Activated T-helper 2 cell treated with anti-CD3 and anti-CD28 coated beads, Interferon-gamma antibody, Interleukin-2, Interleukin-4, amounts not matched to agents 10 μg/mL and 5 μg/mL and 100 μg/mL, durations not matched to agents 14 hours and 24 hours and 36 hours (primary cell): ENCODE measurements at regions not wholly inside any gene's neighbourhood (a gene's known extent, or its start where the extent isn't known, plus 50 kb on each side); places are given as distances from the start of the nearest gene placed in this dataset.
"Not testable (repeated sequence)": the region's sequence is repeated elsewhere in the genome, so short reads cannot be mapped to it uniquely, and the experiment has no call there.

Source experiments
- DNase-seq: peaks from one replicate; pipeline ENCODE4 v3.0.0; 2021; ENCODE audit warnings: low spot score
- H3K27ac Mint-ChIP-seq: one replicate; pipeline ENCODE4 v1.8.0; 2021; ENCODE audit warnings: mixed read lengths
- H3K27me3 Mint-ChIP-seq: one replicate; pipeline ENCODE4 v1.8.0; 2021; ENCODE audit warnings: low read depth, mixed read lengths
- H3K36me3 Mint-ChIP-seq: one replicate; pipeline ENCODE4 v1.8.0; 2021; ENCODE audit warnings: low read depth, mixed read lengths
- H3K4me1 Mint-ChIP-seq: one replicate; pipeline ENCODE4 v1.8.0; 2021; ENCODE audit warnings: low read depth, mixed read lengths
- H3K4me3 Mint-ChIP-seq: one replicate; pipeline ENCODE4 v1.8.0; 2021; ENCODE audit warnings: low read depth, mild to moderate bottlenecking, moderate library complexity, mixed read lengths
- H3K9me3 Mint-ChIP-seq: one replicate; pipeline ENCODE4 v1.8.0; 2021; ENCODE audit warnings: mixed read lengths
- intact Hi-C: fragments of 100-400 bp; cut with micrococcal nuclease; formaldehyde crosslinking; loops from one replicate; pipeline ENCODE4 v1.15.1; 2023

DNA sequence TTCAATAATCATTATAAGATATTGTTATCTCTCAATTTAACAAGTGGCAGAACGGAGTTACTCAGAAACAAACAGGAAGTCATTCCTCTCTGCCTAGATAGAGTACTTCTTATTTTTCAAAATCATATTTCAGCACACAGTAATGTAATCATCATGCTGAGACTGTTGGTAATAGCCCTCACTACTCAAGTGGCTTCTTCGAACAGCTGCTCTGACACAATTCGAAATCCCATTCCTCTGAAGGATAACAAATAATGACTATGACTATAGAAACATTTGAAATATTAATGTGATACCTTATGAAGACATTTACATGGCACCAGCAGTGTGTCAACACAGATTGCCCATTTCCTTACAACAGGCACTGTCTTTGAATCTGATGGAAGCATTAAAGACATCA is 1249.8 kb downstream of the NSUN3 start:
- no peak for DNase-seq
- Mint-ChIP-seq H3K27ac (no peak overlapping the region), H3K9me3 (peaks cover 22% of the 10 kb centered on the region), H3K4me1 (no peaks in the 10 kb centered on the region), H3K36me3 (no peaks in the 10 kb centered on the region), H3K27me3 (no peaks in the 10 kb centered on the region), H3K4me3 (no peak overlapping the region)
- intact Hi-C loops = no loop called here

DNA sequence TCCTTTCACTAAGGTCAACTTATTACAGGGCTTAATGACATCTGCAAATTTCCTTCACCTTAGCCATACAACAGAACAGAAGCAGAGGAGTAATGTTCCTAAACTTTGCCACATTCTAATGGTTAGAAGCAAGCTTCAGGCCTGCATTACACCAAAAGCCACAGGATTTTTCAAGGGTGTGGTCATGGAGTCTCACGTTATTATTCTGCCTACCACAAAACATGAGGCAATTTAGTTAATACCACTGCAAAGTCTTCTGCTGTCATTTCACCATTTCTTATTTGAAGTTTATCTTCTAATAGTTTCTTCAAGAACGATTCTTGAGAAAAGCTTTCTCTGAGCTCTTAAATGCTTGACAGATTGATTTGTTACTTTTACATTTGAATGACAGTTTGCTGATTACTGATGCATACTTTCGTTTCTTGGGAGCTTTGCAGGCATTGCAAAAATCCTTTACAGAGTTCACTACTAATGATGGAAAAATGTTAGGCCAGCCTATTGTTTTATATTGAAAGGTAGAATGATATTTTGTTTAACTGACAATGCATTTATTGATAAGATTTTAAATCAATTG is 1257.1 kb downstream of the NSUN3 start:
- Mint-ChIP-seq H3K36me3 (no peaks in the 10 kb centered on the region), H3K4me3 (no peak overlapping the region), H3K27me3 (no peaks in the 10 kb centered on the region), H3K27ac (no peak overlapping the region), H3K4me1 (no peaks in the 10 kb centered on the region), H3K9me3 (peaks cover 15% of the 10 kb centered on the region)
- intact Hi-C loops = no loop called here
- no peak for DNase-seq

- H3K4me1 Mint-ChIP-seq = no peaks in the 10 kb centered on the region
- no peak for DNase-seq
- no peaks in the 10 kb centered on the region for H3K27me3 Mint-ChIP-seq
- H3K4me3 Mint-ChIP-seq = no peak overlapping the region
- peaks cover 22% of the 10 kb centered on the region for H3K9me3 Mint-ChIP-seq
- H3K36me3 Mint-ChIP-seq = no peaks in the 10 kb centered on the region
- intact Hi-C loops = no loop called here
- no peak overlapping the region for H3K27ac Mint-ChIP-seq
Measured at GRCh38 chr3:95327478-95327877, 1264.6 kb downstream of the NSUN3 start.

DNA sequence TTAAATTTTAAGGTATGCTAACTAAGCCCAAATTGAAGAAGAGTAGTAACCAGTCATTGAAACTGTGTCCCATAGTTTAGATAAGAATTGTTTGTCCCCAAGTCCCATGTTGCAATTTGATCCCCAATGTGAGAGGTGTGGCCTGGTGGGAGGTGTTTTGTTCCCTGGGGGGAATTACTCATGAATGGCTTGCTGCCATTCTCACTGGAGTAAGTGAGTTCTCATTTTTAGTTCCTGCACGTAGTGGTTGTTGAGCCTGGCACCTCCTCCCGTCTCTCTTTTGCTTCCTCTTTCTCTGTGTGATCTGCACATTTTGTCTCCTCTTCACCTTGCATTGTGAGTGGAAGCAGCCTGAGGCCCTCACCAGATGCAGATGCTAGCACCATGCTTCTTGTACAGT is 1271.0 kb downstream of the NSUN3 start:
- H3K4me1 Mint-ChIP-seq = no peaks in the 10 kb centered on the region

DNA sequence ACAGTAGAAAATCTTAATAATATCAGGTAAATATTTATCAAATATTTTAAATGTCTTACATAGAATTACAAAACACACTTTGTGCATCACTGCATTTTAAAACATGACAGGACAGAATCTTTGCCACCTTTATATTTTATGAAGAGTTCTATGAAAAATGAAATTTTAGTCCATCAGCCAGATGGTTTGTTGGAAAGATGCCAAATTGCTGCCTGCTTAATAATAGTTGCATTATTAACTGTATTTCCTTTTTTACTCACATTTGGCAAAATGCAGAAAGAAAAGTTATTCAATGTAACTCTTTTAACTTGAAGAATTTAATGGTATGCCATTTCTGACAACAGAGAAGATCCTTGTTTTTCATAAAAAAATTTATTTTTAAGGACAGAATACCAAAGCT is 1271.6 kb downstream of the NSUN3 start:
- no peaks in the 10 kb centered on the region for H3K27me3 Mint-ChIP-seq
- intact Hi-C loops = no loop called here
- no peak overlapping the region for H3K4me3 Mint-ChIP-seq
- H3K36me3 Mint-ChIP-seq = no peaks in the 10 kb centered on the region
- no peak overlapping the region for H3K27ac Mint-ChIP-seq
- H3K4me1 Mint-ChIP-seq = no peaks in the 10 kb centered on the region
- H3K9me3 Mint-ChIP-seq = peaks cover 17% of the 10 kb centered on the region
- no peak for DNase-seq

More for the DNA sequence above, 1271.0 kb downstream of the NSUN3 start:
- DNase-seq = no peak
- H3K27ac Mint-ChIP-seq = no peak overlapping the region
- intact Hi-C loops = no loop called here
- H3K9me3 Mint-ChIP-seq = peaks cover 18% of the 10 kb centered on the region
- no peaks in the 10 kb centered on the region for H3K27me3 Mint-ChIP-seq
- H3K36me3 Mint-ChIP-seq = no peaks in the 10 kb centered on the region
- no peak overlapping the region for H3K4me3 Mint-ChIP-seq

DNA sequence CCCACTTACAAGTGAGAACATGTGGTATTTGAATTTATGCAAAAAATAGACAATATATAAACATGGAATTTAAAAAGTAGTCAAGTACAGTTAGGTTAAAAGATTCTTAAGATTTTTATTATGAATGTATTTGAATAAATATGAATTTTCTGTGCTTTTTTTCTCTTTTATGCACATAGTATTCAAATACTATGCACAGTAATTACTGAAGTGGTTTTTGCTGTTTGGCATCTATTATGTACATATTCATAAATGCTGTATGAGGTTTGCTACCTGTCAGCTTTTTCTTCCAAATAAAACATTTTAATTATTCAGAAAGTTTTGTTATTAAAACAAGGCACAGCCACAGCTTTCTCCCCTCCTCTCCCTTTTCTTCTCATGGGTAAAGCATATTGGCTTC is 1272.7 kb downstream of the NSUN3 start:
- H3K27me3 Mint-ChIP-seq = no peaks in the 10 kb centered on the region
- H3K4me3 Mint-ChIP-seq = no peak overlapping the region
- H3K9me3 Mint-ChIP-seq = peaks cover 13% of the 10 kb centered on the region
- no peak for DNase-seq
- intact Hi-C loops = no loop called here
- no peaks in the 10 kb centered on the region for H3K36me3 Mint-ChIP-seq
- H3K27ac Mint-ChIP-seq = no peak overlapping the region
- no peaks in the 10 kb centered on the region for H3K4me1 Mint-ChIP-seq

DNA sequence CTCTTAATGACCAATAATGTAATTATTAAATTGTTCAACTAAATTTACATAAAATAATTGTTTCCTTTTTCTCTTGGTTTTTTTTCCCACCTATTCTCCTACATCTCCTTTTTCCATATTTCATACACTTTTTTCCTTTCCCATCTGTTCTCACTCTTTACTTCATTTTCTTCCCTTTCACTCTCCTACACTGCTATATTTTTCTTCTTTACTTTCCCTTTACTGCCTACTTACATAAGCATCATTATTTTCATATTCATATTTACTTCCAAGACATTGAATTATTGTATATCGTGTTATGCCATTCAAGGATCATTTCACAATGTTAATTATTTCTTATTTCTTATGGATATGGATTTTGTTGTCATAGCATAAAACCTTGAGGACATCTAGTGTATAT is 1275.6 kb downstream of the NSUN3 start:
- no peaks in the 10 kb centered on the region for H3K27me3 Mint-ChIP-seq
- no peaks in the 10 kb centered on the region for H3K36me3 Mint-ChIP-seq
- H3K4me1 Mint-ChIP-seq = no peaks in the 10 kb centered on the region
- H3K27ac Mint-ChIP-seq = no peak overlapping the region
- intact Hi-C loops = no loop called here
- no peak for DNase-seq
- no peak overlapping the region for H3K4me3 Mint-ChIP-seq
- peaks cover 12% of the 10 kb centered on the region for H3K9me3 Mint-ChIP-seq

DNA sequence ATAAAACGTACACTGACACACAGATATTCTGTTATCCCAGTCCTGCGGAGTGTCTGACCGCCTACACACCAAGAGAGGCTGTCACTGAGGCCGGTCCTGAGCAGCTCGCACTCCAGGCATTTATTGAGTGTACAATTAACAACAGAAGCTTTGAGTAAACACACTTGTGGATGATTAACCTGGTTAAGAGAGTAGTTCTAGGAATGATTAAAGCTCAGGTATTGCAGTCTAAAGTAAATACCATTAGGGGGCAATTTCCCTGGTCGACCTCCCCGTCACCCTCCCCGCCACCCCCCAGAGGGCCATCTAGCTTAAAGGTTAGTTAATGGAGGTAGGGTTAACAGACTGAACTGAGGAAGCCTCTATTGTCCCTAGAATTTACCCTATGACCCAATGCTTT is 1278.5 kb downstream of the NSUN3 start:
- no peaks in the 10 kb centered on the region for H3K36me3 Mint-ChIP-seq
- no peak for DNase-seq
- H3K27ac Mint-ChIP-seq = no peak overlapping the region
- no peaks in the 10 kb centered on the region for H3K4me1 Mint-ChIP-seq
- H3K9me3 Mint-ChIP-seq = peaks cover 9% of the 10 kb centered on the region
- intact Hi-C loops = no loop called here
- H3K4me3 Mint-ChIP-seq = no peak overlapping the region
- H3K27me3 Mint-ChIP-seq = no peaks in the 10 kb centered on the region

GRCh38 chr3:95343228-95343627 is 1280.4 kb downstream of the NSUN3 start:
- H3K27me3 Mint-ChIP-seq = no peaks in the 10 kb centered on the region
- H3K4me3 Mint-ChIP-seq = no peak overlapping the region
- no peak overlapping the region for H3K27ac Mint-ChIP-seq
- no peaks in the 10 kb centered on the region for H3K36me3 Mint-ChIP-seq
- H3K4me1 Mint-ChIP-seq = no peaks in the 10 kb centered on the region
- DNase-seq = no peak
- peaks cover 9% of the 10 kb centered on the region for H3K9me3 Mint-ChIP-seq
- intact Hi-C loops = no loop called here

DNA sequence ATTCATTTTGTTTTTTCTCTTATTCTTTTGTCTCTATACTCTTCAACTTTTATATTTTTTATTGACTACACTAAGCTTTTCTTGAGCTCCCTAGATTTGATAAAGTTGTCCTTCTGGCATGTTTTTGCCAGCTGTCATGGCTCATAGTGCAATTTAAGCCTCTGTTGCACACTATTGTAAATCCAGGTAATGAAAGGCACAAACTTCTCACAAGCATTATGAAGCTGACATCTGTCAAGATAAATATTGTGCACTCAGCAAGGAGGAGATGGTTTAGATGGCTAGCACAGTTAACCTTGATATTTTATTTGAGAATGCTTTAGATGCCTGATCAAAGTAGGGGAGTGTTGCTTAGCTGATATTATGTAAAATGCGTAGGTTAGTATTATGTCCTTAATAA is 1280.9 kb downstream of the NSUN3 start:
- H3K36me3 Mint-ChIP-seq = no peaks in the 10 kb centered on the region
- H3K9me3 Mint-ChIP-seq = peaks cover 4% of the 10 kb centered on the region
- intact Hi-C loops = no loop called here
- H3K27me3 Mint-ChIP-seq = no peaks in the 10 kb centered on the region
- H3K4me3 Mint-ChIP-seq = no peak overlapping the region
- H3K27ac Mint-ChIP-seq = no peak overlapping the region
- DNase-seq = no peak
- no peaks in the 10 kb centered on the region for H3K4me1 Mint-ChIP-seq

GRCh38 chr3:95347936-95348335 is 1285.1 kb downstream of the NSUN3 start:
- H3K27me3 Mint-ChIP-seq, DNase-seq, H3K4me1 Mint-ChIP-seq, intact Hi-C loops, H3K36me3 Mint-ChIP-seq, H3K4me3 Mint-ChIP-seq, H3K27ac Mint-ChIP-seq, H3K9me3 Mint-ChIP-seq: not testable (repeated sequence)

GRCh38 chr3:95348879-95349278 is 1286.0 kb downstream of the NSUN3 start:
- Mint-ChIP-seq H3K9me3 (no peaks in the 10 kb centered on the region), H3K36me3 (no peaks in the 10 kb centered on the region), H3K27me3 (no peaks in the 10 kb centered on the region), H3K27ac (no peak overlapping the region), H3K4me1 (no peaks in the 10 kb centered on the region), H3K4me3 (no peak overlapping the region)
- DNase-seq = no peak
- intact Hi-C loops = no loop called here

DNA sequence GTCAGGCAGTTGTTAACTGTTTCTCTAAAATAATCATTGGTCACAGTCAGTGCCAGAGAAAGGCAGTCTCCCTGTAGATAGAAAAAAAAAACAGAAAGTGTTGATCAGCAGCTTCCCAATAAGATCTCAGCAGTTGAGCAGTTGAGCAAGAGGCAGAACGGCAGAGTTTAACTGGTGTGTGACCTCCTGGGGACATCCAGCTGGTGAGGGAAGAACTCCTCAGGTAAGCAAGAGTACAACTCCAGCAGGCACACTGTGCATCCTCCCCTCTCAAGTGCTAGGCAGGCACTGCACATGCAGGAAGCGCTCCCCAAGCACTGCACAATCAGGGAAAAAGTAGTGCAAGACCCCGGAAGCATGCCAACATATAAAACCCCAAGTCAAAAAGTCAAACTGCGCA is 1287.2 kb downstream of the NSUN3 start:
- Mint-ChIP-seq H3K27ac (no peak overlapping the region), H3K4me1 (no peaks in the 10 kb centered on the region), H3K4me3 (no peak overlapping the region), H3K27me3 (no peaks in the 10 kb centered on the region), H3K9me3 (no peaks in the 10 kb centered on the region), H3K36me3 (no peaks in the 10 kb centered on the region)
- intact Hi-C loops = no loop called here
- DNase-seq = no peak

DNA sequence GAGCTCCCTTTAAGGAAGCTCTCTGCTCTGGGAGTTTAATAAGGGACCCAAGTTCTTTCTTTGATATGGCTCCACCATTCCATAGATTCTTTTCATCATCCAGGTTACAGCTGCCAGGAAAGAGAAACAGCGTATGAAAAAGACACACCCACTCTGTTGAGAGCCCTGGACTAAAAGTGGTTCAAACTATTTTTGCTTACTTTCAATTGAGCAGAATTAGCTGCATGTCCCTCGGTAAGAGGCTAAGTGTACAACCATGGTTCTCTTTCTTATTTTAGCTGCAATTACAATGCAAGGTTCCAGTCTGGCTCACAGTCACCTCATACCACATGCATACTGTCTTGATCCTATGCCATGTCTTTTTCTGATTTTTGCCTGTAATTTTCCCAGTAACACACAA is 1288.3 kb downstream of the NSUN3 start:
- H3K36me3 Mint-ChIP-seq = no peaks in the 10 kb centered on the region
- no peaks in the 10 kb centered on the region for H3K4me1 Mint-ChIP-seq
- no peaks in the 10 kb centered on the region for H3K27me3 Mint-ChIP-seq
- no peak overlapping the region for H3K27ac Mint-ChIP-seq
- H3K9me3 Mint-ChIP-seq = no peaks in the 10 kb centered on the region
- H3K4me3 Mint-ChIP-seq = no peak overlapping the region
- DNase-seq = no peak
- intact Hi-C loops = no loop called here
